GDM1 (cell line): ENCODE measurements at regions not wholly inside any gene's neighbourhood (a gene's known extent, or its start where the extent isn't known, plus 50 kb on each side); places are given as distances from the start of the nearest gene placed in this dataset.

Experiments used
- DNase-seq: peaks from one replicate; lab custom pipeline; 2025; lab: John Stamatoyannopoulos, UW

DNA sequence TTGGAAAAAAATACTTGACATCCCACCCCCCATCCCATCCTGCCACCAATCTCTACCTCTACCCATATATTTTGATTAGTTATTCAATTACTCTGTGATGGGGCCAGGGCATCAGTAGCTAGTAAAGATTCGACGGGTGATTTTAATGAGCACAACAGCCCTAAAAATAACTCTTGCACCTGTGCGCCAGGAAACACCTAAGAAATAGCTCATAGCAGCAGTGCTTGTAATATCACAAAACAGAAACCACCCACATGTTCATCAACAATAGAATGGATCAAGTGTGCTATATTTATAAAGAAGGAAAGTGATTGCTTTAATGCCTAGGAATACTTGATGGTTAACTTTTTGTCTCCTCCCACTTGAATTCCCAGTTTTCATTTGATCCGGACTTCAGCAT is 225.6 kb upstream of the LCORL start:
- no peak for DNase-seq

DNA sequence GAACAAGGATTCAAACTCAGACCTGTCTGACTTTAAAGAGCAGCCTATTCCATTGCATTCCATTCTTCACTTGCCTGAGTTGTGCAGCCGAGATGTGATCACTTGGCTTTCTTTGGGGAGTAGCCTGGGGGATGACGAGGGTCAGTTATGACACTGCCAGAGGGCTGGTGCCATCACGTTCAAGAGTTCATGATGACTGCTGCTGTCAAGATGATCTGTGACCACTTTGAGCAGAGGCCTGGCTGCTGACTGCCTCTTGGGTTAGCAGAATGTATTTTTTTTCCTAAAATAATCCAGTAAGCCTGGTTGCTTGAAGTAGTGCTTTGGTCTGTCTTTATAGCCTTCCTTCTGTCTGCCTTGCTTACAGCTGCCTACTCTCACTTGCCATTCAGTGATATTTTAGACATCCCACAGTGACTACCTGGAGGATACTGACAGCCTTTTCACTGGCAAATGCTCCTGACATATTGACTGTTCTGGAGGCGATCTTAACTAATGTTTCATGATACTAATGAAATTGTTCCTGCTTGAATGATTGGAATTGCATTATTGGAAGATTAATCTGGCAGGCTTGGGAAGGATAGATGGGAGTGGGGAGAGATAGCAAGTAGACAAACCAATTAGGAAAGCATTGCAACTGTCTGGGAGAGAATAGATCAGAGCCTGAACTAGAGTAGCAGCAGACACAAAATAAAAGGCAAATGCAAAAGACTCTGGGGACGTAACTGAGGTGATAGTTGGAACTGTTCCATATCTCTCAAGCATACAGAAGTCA is 221.6 kb upstream of the LCORL start:
- DNase-seq: no peak

DNA sequence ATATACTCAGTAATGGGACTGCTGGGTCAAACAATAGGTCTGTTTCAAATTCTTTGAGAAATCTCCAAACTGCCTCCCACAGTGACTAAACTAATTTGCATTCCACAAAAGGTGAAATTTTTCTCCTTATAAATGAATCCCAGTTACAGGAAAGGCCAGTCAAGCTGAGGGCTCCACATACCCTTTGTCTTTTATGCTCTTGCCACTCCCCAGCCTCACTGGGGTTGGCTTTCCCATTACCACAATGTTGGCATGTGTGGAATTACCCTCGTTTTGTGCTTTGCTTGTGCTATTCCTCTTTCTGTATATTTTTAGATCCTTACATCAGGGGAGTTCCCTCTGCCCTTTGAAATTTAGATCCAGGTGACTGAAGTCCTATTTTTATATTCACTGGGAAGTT is 220.2 kb upstream of the LCORL start:
- DNase-seq: no peak

DNA sequence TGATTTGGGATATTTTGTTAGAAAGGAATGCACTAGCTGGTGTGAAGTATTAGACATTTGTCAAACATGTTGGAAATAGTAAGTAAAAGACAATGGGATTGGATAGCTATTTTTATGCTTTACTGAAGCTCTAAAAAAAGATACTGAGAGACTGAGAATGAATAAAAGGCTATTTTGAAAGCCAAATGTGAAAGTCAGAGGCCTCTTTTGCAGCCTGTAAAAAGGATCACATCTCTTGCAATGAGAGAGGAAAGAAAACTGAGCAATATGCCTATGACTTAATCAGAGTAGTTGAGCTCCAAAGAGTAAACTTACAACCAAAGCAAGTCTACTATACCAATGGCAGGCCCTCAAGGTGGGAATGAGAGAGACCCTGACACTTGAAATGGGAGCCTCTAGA is 212.6 kb upstream of the LCORL start:
- no peak for DNase-seq

DNA sequence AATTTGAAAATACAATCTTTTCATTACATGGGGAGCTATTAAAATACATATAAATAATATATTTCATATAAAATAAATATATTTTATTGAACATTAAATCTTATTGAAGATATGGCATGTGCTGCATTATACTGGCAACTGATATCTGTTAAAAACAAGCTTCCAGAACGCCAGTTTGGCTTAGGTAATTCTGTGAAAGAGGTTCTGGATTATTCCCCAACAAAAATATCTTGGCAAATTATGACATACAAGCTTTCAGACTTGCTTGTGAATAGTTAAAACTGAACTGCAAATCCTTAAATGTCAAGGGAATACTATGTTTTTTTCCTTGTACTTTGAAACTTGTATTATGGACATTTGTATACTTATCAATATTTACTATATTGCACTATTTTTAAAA is 210.2 kb upstream of the LCORL start:
- no peak for DNase-seq

DNA sequence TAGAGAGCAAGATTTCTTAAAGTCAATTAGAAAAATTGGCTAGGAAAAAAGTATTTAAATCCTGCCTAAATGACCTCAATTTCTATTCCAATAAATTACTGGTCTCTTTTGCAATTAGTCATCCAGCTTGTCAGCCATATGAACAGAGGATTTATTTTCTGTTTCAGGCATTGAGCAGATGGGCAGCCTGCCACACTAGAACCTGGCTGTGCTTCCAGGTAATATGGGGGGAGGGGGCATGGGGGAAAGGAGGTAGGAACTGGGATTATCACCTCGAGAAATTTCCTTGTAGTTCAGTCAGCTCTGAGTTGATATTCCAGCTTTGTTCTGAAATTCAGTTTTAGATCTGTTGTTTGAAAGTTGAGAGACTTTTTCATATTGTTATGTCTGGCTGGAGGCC is 206.3 kb upstream of the LCORL start:
- DNase-seq: no peak

DNA sequence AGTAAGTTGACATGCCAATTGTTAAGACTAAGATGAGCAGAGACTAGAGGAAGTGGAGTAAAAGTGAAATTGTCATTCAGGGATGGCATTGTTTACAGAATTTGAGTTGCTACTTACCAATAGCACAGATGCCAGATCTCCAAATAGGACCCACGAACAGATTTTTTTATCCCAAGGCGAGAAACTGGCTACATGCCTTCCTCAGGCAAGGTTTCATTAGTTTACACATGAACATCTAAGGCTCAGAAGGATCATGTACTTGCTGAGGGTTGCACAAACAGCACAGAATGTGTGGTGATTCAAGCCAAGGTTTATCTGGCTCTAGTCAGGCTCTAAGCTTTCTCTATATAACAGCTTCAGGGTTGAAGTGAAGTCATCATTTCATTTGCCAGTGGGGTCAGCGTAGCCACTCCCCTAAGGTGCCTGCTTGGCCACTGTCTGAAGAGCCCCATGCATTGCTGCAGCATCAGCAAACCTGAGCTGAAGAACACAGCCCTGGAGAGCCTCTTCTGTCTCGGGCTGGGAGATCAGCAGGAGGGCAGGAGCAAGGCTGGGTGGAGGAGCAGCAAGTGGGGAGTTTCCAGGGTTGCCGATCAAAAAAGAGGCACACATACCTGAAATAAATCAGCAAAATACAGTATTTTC is 193.0 kb upstream of the LCORL start:
- DNase-seq: no peak

DNA sequence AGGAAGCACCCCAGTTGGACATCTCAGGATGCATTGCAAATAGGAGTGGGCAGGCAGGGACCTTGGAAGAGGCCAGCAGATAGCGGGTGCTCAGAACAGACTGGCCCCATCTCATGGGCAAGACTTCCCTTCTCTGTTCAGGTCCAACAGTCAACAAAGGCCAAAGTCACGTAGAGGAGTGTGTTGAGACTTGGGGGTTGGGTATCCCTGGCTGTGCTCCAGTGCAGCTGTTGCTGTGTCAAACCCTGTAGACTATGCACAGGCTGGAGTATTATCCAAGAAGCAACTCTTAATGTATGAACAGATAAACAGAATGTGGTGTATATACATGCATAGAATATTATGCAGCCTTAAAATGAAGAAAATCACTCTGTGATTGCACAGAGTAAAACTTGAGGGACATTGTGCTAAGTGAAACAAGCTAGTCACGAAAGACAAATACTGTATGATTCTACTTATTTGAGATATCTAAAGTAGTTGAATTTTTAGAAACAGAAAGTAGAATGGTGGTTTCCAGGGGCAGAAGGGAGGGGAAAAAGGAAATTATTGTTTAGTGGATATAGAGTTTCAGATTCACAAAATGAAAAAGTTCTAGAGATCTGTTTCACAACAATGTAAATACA is 192.1 kb upstream of the LCORL start:
- DNase-seq: no peak

DNA sequence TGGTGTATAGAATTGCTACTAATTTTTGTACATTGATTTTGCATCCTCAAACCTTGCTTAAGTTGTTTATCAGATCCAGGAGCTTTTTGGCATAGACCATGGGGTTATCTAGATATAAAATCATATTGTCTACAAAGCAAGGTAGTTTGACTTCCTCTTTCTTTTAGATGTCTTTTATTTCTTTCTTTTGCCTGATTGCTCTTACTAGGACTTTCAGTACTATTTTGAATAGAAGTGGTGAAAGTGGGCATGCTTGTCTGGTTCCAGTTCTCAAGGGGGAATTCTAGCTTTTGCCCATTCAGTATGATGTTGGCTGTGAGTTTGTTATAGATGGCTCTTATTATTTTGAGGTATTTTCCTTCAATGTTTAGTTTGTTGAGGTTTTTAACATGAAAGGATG is 187.9 kb upstream of the LCORL start:
- no peak for DNase-seq

- no peak for DNase-seq
Measured at GRCh38 chr4:18203966-18204365, 182.4 kb upstream of the LCORL start.

DNA sequence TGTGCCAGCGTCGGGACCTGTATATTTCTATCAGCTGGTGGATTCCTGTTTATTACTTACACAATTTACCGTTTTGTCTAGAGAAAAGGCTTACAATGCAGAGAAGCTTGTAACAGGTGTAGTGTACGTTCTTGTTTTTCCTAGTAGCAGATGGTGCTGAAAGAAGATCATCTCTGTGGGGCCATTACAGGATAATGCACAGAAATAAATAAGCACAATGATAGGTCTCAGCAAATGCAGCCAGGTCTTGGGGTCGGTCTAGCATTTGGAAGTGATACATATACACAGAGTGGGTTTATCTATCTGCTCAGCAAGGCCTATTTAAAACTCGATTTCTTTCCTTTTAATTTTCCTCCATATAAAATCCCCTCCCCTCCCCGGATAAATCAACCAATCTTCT is 180.9 kb upstream of the LCORL start:
- no peak for DNase-seq

DNA sequence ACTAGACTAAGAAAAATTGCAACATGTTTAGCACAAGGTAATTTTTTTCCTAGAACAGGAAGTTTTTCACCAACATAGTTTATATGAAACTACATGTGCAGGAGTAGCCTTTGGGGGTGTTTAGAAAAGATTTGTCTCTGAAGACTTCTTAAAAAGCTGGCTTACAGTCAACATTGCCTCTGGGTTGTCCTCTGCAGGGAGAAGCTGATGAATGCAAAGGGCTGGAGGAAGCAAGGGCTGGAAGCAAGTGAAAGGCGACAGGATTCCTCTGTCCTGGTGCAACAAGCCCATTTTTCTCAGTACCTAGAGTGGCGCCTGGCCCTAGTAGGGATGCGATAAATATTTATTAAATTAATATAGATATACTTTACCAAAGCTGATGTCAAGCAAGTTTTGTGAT is 180.3 kb upstream of the LCORL start:
- DNase-seq: no peak

GRCh38 chr4:18198653-18199052 is 177.1 kb upstream of the LCORL start:
- DNase-seq: no peak

DNA sequence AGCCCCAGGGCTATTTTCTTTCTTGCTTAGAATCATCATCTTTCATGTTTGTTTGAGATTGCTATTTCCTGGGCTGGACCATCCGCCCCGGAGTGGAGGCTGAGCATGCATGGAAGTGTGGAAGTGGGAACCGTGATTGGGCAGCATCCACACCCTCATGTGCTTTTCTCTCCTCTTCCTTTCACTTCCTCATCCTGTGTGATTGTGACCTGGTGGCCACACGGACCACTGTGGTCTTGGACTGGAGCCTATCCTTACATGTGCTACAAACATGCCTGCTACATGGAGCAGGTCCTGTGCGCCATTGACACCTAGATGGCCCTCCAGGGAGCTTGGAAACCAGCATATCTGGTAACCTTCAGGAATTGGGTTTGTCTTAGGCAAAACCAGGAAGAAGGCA is 175.9 kb upstream of the LCORL start:
- no peak for DNase-seq

DNA sequence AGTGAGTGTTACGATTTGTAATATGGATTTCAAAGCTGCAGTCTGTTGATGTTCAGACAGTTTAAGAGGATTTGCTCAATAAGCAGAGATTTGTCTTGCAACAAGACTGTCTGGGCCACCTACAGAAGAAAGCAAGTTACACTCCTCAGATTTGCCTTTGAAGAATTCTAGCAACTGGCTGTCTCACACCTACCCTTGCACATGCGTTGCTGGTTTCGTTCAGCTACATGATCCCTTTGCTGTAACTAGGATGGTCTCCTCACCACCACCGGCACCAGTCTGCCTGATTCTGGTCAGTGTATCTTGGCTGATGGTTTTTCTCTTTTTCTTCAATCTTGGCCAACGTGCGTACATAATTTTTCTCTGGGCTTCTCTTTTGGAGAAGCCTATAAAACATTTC is 172.7 kb upstream of the LCORL start:
- DNase-seq: no peak

GRCh38 chr4:18192901-18193300 is 171.3 kb upstream of the LCORL start:
- DNase-seq: no peak

- no peak for DNase-seq
Measured at GRCh38 chr4:18185491-18185890, 163.9 kb upstream of the LCORL start.

- DNase-seq: no peak
Measured at GRCh38 chr4:18180892-18181291, 159.3 kb upstream of the LCORL start.

DNA sequence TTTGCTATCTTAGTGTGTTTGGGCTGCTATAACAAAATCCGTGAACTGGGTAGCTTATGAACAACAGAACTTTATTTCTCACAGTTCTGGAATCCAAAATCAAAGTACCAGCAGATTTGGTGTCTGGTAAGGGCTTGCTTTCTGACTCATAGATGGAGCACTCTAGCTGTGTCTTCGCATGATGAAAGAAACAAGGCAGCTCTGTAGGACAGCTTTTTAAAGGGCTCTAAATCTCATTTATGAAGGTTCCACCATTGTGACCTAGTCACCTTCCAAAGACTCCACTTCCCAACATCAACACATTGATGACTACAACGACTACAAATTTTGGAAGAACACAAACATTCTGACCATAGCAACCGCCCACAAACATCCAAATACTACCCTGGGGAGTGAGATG is 158.6 kb upstream of the LCORL start:
- DNase-seq: no peak

GRCh38 chr4:18171896-18172295 is 150.3 kb upstream of the LCORL start:
- DNase-seq: no peak

DNA sequence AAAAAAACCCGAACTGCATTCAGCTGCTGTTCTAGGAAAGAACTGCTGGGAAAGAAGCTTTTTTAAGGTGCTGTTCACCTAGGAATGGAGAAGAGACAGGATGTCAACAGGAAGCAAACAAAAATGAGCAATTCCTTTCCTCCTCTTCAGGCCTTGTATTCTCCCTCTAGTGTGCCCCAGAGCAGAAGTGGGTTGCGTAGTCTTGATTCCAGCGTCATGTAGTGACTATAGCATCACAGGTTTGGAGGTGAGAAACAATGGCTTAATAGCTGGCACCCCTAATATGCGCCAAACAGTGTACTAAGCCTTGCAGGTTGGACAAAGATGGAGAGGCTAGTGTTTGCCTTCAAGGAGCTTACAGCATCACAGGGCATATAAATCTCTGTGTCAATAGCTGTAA is 146.3 kb upstream of the LCORL start:
- no peak for DNase-seq

- DNase-seq: no peak
Measured at GRCh38 chr4:18166925-18167324, 145.4 kb upstream of the LCORL start.

DNA sequence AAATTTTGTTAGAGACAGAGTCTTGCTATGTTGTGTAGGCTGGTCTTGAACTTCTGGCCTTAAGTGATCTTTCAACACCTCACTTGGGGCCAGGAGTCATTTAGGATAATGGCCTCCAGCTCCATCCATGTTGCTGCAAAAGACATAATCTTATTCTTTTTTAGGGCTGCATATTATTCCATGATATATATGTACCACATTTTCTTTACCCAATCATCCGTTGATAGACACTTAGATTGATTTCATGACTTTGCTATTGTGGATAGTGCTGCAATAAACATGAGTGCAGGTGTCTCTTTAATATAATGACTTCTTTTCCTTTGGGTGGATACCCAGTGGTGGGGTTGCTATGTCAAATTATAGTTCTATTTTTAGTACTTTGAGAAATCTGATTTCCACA is 140.9 kb upstream of the LCORL start:
- no peak for DNase-seq
